ENCODE measurements at regions not wholly inside any gene's neighbourhood (a gene's known extent, or its start where the extent isn't known, plus 50 kb on each side); places are given as distances from the start of the nearest gene placed in this dataset.

DNA sequence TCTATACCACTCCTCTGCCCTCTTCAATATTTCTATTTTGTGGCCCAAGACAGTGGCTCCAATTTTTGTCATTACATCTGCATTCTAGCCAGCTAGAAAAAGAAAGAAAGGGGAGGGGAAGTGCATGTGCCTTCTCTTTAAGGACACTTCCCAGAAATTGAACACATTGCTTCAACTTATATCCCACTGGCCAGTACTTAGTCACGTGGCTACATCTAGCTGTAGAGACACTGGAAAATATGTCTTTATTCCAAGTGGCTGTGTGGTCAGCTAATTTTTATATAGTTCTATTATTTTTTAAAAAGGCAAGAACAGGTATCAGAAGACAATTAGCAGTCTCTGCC, 200.4 kb downstream of the SNX19 start:
- no peak overlapping the region for H3K4me3 ChIP-seq
- H3K27me3 ChIP-seq: no peaks in the 10 kb centered on the region
- no peaks in the 10 kb centered on the region for H3K36me3 ChIP-seq
- no peak overlapping the region for H3K27ac ChIP-seq
- no peaks in the 10 kb centered on the region for H3K9me3 ChIP-seq (replicated peaks)
- no peak for DNase-seq
- H3K4me1 ChIP-seq: peaks cover 17% of the 10 kb centered on the region

DNA sequence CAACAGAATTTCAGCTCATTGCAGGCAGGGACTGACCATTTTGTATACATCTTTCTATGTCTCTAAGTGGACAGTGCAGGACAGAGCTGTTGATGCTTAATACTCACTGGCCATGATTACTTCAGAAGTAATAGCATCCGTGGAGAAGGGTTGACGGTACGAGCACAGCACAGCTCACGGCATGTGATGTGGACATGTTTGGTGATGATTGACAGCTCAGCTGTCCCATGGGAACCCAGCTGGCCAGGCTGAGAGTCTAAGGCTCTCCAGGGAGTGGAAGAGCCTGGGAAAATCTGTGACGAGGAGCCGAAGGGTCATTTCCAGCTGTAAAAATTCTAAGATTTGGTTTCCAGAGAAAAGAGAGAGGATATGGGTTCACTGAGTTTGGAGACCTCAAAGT, 198.2 kb downstream of the SNX19 start:
- no peaks in the 10 kb centered on the region for H3K9me3 ChIP-seq (replicated peaks)
- no peak overlapping the region for H3K27ac ChIP-seq
- H3K27me3 ChIP-seq: no peaks in the 10 kb centered on the region
- H3K4me1 ChIP-seq: peaks cover 17% of the 10 kb centered on the region
- DNase-seq: no peak
- no peaks in the 10 kb centered on the region for H3K36me3 ChIP-seq
- H3K4me3 ChIP-seq: no peak overlapping the region

DNA sequence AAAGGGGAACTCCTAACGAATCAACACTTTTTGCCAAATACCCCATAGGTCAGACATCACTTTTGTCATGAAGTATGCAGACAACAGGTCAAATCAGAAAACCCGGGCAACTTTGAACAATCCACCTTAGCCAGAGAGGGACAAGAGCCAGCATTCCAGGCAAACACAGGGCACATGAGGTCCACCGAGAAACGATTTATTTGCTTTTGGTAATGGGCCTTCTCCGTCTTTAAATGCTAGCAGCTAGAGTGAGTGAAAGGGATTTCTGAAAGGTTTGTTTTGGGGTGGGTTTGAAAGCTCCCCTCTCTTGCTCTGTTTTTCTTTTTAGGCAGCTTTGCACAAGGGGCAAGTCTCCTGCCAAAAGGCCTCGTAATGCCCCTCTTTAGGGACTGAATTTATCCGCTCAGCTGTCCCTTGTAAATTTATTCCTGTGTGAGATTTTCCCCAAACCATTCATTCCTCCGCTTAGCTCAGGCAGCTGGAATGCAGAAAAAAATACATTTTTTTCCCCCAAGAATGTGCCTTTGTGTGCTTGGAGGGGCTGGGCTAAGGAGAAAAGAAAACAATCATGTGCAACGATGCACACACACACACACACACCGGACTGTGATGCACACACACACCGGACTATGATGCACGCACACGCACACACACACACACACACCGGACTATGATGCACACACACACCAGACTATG, 196.9 kb downstream of the SNX19 start:
- peak overlapping the region; percentile 89 for H3K27ac ChIP-seq
- peaks cover 17% of the 10 kb centered on the region for H3K4me1 ChIP-seq
- no peaks in the 10 kb centered on the region for H3K36me3 ChIP-seq
- peak; percentile 67 to 79 for DNase-seq
- no peaks in the 10 kb centered on the region for H3K27me3 ChIP-seq
- H3K4me3 ChIP-seq: no peak overlapping the region
- H3K9me3 ChIP-seq (replicated peaks): no peaks in the 10 kb centered on the region

DNA sequence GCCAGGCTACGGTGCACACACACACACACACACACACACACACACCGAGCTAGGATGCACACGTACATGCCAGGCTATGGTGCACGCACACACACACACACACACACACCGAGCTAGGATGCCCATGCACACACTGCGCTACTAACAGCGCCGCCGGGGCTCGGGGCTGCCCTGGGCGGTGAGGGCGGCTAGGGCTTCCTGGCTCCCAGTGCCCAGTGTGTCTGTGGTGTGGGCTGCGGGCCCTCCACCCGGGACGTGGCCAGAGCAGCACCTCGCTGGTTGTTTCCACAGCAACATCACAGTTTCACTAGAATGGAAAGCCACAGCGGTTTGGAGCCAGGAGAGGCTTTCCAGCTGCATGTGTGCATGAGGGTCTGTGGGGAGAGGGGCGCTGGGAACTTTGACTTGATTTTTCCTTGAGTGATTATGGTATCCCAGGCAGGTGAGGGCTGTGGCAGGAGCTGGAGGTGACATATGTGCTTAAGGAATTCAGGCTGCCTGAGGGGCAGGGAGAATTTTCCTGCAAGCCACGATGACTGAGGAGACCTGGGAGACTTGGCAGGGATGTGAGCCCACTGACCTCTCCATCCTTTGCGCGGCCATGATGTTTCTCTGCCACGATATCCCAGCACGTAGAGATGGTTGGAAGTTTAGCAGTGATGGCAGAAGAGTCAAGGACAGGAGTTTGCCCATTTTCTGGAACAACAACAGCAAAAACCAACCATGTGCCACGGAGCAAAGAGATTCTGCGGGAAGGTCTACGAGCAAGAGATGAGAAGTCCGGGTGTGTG, 195.9 kb downstream of the SNX19 start:
- Histone ChIP-seq H3K27ac (peak overlapping the region; percentile 89), H3K27me3 (no peaks in the 10 kb centered on the region), H3K4me3 (no peak overlapping the region), H3K9me3 (replicated peaks) (no peaks in the 10 kb centered on the region), H3K36me3 (no peaks in the 10 kb centered on the region), H3K4me1 (peaks cover 24% of the 10 kb centered on the region)
- no peak for DNase-seq

DNA sequence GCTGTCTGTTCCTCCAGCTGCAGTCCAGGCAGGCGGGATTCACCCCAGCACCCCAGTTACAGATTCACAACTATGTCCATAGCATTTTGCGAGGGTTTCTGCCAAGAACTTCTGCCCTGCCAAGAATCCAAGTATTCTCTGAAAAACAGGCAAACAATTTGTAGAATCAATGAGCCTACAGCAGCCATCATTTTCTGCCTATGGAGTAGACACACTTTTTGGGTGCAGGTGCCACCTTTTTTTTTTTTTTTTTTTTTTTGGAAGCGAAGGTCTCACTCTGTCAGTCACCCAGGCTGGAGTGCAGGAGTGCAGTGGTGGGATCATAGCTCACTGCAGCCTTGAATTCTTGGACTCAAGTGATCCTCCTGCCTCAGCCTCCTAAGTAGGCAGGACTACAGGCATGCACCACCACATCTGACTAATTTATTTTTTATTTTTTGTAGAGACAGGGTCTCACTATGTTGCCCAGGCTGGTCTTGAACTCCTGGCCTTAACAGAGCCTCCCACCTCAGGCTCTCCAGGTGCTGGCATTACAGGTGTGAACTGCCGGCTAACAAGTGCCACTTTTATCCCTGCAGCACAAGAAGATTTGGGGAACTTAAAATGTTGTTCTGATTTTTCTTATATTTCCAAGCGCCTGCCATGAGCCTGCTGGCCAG, 195.1 kb downstream of the SNX19 start:
- peaks cover 32% of the 10 kb centered on the region for H3K4me1 ChIP-seq
- H3K27ac ChIP-seq: no peak overlapping the region
- H3K9me3 ChIP-seq (replicated peaks): no peaks in the 10 kb centered on the region
- no peaks in the 10 kb centered on the region for H3K36me3 ChIP-seq
- H3K4me3 ChIP-seq: no peak overlapping the region
- no peaks in the 10 kb centered on the region for H3K27me3 ChIP-seq
- DNase-seq: no peak

DNA sequence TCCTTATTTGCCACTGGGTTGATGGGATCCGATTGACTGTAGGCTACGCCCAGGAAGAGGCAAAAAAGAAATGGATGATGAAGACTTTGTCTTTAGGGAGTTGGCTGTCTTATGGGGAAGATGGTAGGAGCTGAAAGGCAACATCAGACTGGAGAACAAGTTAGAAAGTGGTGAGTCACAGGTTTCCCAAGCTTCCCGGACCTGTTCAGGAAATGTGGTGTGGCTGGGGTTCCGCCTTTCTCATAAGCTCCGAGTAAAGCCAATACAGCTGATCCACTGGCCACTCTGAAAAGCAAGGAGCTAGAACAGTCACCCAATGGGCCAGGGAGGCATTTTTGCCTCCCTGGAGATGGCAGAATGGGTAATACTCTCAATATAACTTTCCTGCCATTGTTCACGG, 194.5 kb downstream of the SNX19 start:
- no peaks in the 10 kb centered on the region for H3K9me3 ChIP-seq (replicated peaks)
- DNase-seq: no peak
- no peaks in the 10 kb centered on the region for H3K36me3 ChIP-seq
- peaks cover 34% of the 10 kb centered on the region for H3K4me1 ChIP-seq
- no peak overlapping the region for H3K4me3 ChIP-seq
- H3K27ac ChIP-seq: no peak overlapping the region
- H3K27me3 ChIP-seq: no peaks in the 10 kb centered on the region

DNA sequence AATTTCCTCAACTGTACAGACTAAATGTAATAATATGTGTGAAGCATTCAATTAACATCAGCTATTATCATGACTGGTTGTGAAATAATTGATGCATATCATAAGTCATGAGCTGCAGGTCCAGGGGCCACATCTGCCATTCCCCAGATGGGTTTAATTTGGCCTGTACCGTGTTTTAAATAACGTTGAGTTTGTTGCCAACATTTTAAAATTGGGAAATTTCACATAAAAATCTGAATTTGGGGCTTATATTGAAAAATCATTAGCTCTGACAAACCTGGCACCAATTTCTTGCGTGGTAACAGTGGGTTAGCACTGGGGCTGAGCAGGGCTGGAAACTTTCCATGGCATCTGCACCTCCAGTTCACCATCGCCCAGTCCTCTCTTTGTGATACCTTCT, 193.9 kb downstream of the SNX19 start:
- Histone ChIP-seq H3K9me3 (replicated peaks) (no peaks in the 10 kb centered on the region), H3K4me1 (peaks cover 34% of the 10 kb centered on the region), H3K27ac (no peak overlapping the region), H3K36me3 (no peaks in the 10 kb centered on the region), H3K27me3 (no peaks in the 10 kb centered on the region), H3K4me3 (no peak overlapping the region)
- DNase-seq: no peak

DNA sequence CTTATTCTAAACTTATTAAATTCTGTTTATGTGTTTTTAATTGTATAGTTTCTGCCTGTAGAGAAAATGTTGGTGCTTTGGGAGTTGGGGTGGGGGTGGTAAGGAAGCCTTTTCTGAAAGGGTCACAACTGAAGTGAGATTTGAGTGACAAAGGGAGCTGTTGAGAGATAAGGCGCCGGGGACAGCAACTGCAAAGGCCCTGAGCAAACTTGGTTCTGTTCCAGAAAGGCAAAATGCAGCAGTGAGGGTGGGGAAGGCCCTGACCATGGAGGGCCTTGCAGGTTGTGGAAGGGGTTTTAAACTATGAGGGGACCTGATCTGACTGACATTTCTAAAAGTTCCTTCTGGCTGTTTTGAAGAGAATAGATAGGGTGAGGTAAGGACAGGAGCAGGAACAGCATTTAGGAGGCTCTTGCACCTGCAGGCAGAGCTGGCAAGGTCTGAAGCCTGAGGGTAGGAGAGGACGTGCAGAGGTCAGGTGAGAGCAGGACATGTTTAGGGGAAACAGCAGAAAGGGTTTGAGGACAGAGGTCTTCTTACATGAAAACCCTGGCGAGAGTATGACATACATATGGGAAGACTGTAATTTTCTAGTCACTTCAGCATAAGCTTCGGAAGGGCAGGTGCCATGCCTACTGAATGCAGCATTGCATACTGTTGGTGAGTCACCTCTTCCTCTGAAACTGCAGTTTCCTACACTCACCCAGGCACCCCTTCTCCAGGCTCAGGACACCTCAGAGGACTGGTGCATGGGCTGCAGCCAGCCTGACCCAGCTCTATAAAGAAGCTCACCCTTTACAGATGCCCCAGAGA, 190.7 kb downstream of the SNX19 start:
- Histone ChIP-seq H3K4me1 (peaks cover 31% of the 10 kb centered on the region), H3K27ac (peak overlapping the region; percentile 27; the same call in 1 of the 2 replicates)

DNA sequence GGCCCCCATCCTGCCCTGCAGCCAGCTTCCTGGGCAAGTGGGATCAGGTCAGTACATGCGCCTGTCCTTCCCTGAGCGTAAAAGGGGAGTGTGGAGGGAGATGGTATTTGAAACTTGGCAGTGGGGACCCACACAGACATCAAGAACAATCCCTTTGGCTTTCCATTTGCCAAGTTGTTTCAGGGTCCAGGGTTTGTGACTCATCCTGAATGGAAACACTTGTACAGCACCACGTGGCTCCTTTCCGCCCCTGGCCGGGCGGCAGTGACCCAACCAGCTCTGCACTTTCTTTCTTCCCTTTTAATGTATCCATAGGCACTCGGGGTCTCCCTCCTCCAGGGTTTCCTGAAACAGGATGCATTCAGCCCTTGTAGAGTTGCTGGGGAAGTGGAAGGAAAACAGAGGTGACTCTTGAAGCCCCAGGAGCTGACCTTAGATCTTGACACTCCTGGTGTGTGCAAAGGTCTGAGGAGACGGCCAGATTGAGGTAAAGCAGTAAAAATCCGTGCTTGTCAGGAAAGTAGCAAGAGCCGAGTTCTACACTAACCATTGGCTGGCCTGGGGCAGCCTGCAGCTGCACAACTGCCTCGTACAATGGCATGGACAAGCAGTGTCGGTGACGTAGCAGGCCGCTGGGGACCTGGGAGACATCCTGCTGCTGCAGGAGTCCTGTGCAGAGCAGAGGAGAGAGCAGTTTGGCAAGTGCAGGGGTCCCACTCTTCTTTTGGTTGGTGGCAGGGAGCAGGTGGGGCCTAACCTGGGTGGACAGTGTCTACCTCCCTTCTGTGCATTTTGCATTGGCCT, 189.8 kb downstream of the SNX19 start:
- DNase-seq: no peak
- no peak overlapping the region for H3K27ac ChIP-seq

More for the DNA sequence above, 190.7 kb downstream of the SNX19 start:
- no peak overlapping the region for H3K4me3 ChIP-seq
- DNase-seq: peak; percentile 33 to 48
- no peaks in the 10 kb centered on the region for H3K27me3 ChIP-seq
- no peaks in the 10 kb centered on the region; the same call in 1 of the 2 replicates for H3K36me3 ChIP-seq
- peaks cover 5% of the 10 kb centered on the region; the same call in 1 of the 2 replicates for H3K9me3 ChIP-seq (replicated peaks)

DNA sequence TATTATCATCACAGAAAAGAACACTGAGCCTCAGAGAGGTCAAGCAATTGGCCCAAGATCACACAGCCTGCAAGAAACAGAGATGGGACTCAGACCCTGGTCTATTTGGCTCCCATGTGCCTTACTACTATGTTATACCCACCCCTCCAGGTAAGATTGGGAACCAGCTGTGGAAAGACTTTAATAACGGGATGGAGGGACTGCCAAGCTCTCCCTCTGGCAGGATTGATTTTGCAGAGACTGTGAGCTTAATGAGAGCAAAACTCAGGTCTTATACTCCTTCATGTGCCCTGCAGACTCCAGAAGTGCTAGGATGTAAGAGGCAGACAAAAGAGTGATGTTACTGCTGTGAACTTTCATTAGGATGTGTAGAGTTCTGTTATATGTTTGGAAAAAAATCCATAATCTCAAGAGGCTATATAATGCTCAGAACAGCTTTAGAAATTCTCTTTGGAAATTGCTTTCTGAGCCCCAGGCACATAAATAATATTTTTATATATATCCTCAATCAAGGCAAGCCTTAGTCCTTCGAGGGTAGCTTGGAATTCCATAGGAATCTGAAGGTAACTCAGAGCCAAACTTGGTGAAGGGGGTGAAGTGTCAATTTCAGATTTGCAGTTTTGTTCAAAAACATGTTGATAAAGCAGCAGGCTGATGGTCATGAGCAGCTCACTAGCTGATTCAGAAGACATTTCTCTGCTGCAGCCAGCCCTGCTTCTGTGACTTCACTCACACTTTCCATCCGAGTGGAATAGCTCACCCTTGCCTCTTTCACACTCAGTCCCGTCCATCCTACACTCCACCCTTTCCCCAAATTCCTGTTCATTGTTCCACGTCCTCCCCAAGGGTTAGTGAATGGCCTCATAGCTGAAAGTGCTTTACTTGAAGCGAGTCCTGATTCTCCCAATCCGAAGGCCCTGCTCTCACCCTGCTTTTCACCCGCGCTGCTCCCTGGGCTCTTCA, 188.8 kb downstream of the SNX19 start:
- peaks cover 29% of the 10 kb centered on the region for H3K4me1 ChIP-seq
- no peaks in the 10 kb centered on the region; the same call in 1 of the 2 replicates for H3K36me3 ChIP-seq
- no peaks in the 10 kb centered on the region for H3K27me3 ChIP-seq
- no peak for DNase-seq
- no peak overlapping the region for H3K4me3 ChIP-seq
- no peak overlapping the region for H3K27ac ChIP-seq
- peaks cover 5% of the 10 kb centered on the region; the same call in 1 of the 2 replicates for H3K9me3 ChIP-seq (replicated peaks)

More for the DNA sequence above, 189.8 kb downstream of the SNX19 start:
- Histone ChIP-seq H3K4me1 (peaks cover 29% of the 10 kb centered on the region), H3K4me3 (no peak overlapping the region), H3K36me3 (no peaks in the 10 kb centered on the region; the same call in 1 of the 2 replicates), H3K27me3 (no peaks in the 10 kb centered on the region), H3K9me3 (replicated peaks) (peaks cover 5% of the 10 kb centered on the region; the same call in 1 of the 2 replicates)

DNA sequence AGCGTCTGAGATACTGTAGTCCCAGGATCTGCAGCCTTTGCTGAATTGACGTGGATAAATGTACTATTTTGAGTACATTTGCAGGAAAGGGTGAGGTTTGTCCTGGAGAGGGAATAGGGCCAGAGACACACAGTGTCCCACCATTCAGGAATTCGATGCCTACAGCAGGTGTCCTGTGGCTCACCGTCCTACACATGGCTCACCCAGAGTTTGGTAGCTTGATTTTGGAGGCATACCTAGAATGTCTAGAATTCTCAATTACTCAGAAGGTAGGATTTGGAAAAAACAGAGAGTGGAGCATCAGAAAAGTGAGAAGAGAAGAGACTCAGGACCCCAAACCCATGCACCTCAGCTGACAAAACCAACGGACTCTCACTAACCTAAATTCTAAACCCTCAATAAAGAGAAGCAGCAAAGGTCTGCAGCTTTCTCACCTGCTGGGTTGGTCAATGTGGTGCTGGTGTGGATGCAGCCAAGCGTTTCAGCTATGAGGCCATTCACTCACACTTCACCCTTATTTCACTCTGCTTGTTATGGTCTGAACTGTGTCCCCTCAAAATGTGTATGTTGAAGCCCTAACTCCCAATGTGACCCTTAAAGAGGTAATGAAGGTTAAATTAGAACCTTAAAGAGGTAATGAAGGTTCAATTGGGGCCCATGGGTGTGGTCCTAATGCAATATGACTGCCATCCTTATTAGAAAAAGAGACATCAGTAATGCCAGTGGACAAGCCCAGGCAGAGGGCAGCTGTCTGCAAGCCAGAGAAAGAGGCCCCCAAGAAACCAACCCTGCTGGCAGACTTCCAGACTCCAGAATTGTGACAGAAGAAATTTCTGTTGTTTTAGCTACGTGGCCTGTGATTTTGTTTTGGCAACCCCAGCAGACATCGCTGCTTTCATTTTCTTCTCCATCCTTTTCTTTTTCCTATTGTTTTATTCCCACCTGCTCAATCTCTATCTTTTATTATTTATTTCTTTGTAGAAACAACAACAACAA, 187.8 kb downstream of the SNX19 start:
- Histone ChIP-seq H3K4me3 (no peak overlapping the region), H3K27me3 (no peaks in the 10 kb centered on the region), H3K9me3 (replicated peaks) (peaks cover 5% of the 10 kb centered on the region; the same call in 1 of the 2 replicates), H3K27ac (no peak overlapping the region; the same call in 1 of the 2 replicates), H3K36me3 (no peaks in the 10 kb centered on the region; the same call in 1 of the 2 replicates), H3K4me1 (peaks cover 29% of the 10 kb centered on the region)
- peak; percentile 78 to 79 for DNase-seq

DNA sequence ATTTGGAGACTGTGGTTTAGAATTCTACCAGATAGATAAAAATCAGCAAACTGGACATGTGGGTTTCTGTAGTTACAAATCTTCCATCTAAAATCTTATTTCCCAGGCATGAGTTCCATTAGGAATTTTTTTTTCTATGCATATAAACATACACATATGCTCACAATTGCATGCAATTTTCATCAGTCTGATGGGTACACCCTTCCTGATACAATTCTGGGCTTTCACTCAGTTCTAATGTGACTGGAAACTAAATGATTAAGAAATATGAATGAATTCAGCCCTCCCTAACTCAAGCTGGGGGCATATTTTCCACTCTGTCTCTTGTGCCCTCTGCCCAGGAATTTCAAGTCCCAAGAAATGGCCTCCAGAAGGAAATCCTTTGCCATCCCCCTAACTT, 187.1 kb downstream of the SNX19 start:
- no peak for DNase-seq
- H3K36me3 ChIP-seq: no peaks in the 10 kb centered on the region; the same call in 1 of the 2 replicates
- no peak overlapping the region; the same call in 1 of the 2 replicates for H3K27ac ChIP-seq
- peaks cover 29% of the 10 kb centered on the region for H3K4me1 ChIP-seq
- H3K4me3 ChIP-seq: no peak overlapping the region
- H3K9me3 ChIP-seq (replicated peaks): peaks cover 5% of the 10 kb centered on the region; the same call in 1 of the 2 replicates
- no peaks in the 10 kb centered on the region for H3K27me3 ChIP-seq

Measured in SJCRH30 (cell line).